ENCODE measurements at regions not wholly inside any gene's neighbourhood (a gene's known extent, or its start where the extent isn't known, plus 50 kb on each side); places are given as distances from the start of the nearest gene placed in this dataset.

DNA sequence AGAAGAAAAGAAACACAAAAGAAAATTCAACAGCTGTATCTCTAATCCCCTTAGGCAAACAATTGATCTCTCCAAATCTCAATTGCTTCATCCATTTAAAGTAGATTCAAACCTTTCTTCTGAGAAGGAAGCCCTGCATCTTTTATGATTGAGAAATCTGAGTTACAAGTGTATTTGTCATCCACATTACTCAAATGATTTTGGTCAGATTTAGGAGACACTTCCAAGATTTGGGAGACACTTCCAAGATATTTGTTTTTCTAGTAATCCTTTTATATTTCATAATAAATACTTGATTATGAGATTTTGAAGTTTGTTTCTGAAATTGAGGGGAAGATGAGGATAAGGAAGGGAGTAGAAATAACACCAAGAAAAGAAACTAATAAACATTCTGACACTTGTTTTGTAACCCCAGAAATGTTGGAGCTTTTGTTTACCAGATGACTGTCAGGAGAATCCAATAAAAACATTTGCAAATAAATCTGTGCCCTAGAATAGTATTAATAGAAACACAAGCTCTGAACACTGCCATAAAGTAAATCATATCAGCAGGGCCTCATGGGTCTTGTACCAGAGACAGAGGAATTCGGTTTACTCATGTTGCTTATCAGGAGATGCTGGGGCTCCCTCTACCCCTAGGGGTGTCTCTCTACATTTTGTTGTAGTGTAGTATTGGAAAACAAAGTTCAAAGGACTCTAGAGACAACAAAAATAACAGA, 314.3 kb upstream of the NT5E start:
- Histone ChIP-seq H3F3A (ENCODE audit: insufficient read depth) (peaks cover 17% of the 10 kb centered on the region; the same call in 1 of the 2 replicates), H3K79me2 (ENCODE audit: insufficient read depth) (no peaks in the 10 kb centered on the region), H3K36me3 (ENCODE audit: low read depth) (no peaks in the 10 kb centered on the region), H3K27me3 (replicated peaks; ENCODE audit: insufficient read depth) (no peaks in the 10 kb centered on the region), H3K4me1 (ENCODE audit: insufficient read depth) (peaks cover 30% of the 10 kb centered on the region), H3K9ac (no peak overlapping the region), H3K27ac (peak overlapping the region; percentile 52), H3K4me2 (ENCODE audit: unreplicated experiment) (peak overlapping the region; percentile 67), H3K4me3 (peak overlapping the region; percentile 7), H3K9me3 (ENCODE audit: low read depth) (no peaks in the 10 kb centered on the region), H2AFZ (no peak overlapping the region), H4K20me1 (ENCODE audit: insufficient read depth) (no peaks in the 10 kb centered on the region), H3K9me2 (ENCODE audit: insufficient read depth) (0 out of 2 replicates have a peak, but pooled peaks cover 7% of the 10 kb centered on the region)
- in situ Hi-C loops (cut with MboI) = no loop called here
- TF ChIP-seq EZH2phosphoT487 (IDR thresholded peaks at IDR 0.05; ENCODE audit: insufficient read depth, low read depth) (no peak), EZH2 (IDR thresholded peaks at IDR 0.05; ENCODE audit: insufficient read depth, poor library complexity, severe bottlenecking) (no peak)
- peak; percentile 79 for DNase-seq
- 5 to 8% methylated on average over 1 of the region's 1 CpG for WGBS, 2 experiments (ENCODE audit: low coverage in 1 of 2, low lambda C conversion rate in 2 of 2, missing lambda C conversion rate in 2 of 2)

DNA sequence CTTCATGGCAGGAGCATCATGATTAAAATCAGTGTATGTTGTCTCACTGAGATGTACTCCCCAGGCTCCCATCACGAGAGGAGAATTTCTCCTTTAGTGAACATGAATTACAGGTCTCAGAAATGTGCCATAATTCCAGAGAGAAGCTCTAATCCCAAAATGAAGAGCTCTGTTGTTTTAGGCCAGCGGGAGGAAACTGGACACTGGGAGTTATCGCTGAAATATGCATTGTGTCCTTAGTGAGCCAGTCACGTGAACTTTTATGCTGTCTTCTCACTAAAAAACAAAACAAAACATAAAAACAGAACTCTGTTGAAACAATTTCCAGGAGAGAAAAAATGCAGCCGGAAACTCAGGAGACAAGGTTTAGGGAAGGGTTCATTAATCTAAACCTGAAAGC, 315.7 kb upstream of the NT5E start:
- no peaks in the 10 kb centered on the region for H3K9me3 ChIP-seq (ENCODE audit: low read depth)
- 0 out of 2 replicates have a peak, but pooled peaks cover 7% of the 10 kb centered on the region for H3K9me2 ChIP-seq (ENCODE audit: insufficient read depth)
- no peaks in the 10 kb centered on the region for H3K79me2 ChIP-seq (ENCODE audit: insufficient read depth)
- no peak for DNase-seq
- H4K20me1 ChIP-seq (ENCODE audit: insufficient read depth) = no peaks in the 10 kb centered on the region
- in situ Hi-C loops (cut with MboI) = no loop called here
- H3K9ac ChIP-seq = no peak overlapping the region
- no peak overlapping the region for H3K27ac ChIP-seq
- peaks cover 19% of the 10 kb centered on the region; the same call in 1 of the 2 replicates for H3F3A ChIP-seq (ENCODE audit: insufficient read depth)
- no peak overlapping the region for H3K4me3 ChIP-seq
- H3K36me3 ChIP-seq (ENCODE audit: low read depth) = no peaks in the 10 kb centered on the region
- H3K4me1 ChIP-seq (ENCODE audit: insufficient read depth) = peaks cover 30% of the 10 kb centered on the region
- TF ChIP-seq EZH2 (IDR thresholded peaks at IDR 0.05; ENCODE audit: insufficient read depth, poor library complexity, severe bottlenecking) = no peak
- no peak for TF ChIP-seq EZH2phosphoT487 (IDR thresholded peaks at IDR 0.05; ENCODE audit: insufficient read depth, low read depth)
- H3K27me3 ChIP-seq (replicated peaks; ENCODE audit: insufficient read depth) = no peaks in the 10 kb centered on the region
- H3K4me2 ChIP-seq (ENCODE audit: unreplicated experiment) = no peak overlapping the region
- 96 to 98% methylated on average over 5 of the region's 5 CpGs for WGBS, 2 experiments (ENCODE audit: low coverage in 1 of 2, low lambda C conversion rate in 2 of 2, missing lambda C conversion rate in 2 of 2)
- H2AFZ ChIP-seq = no peak overlapping the region

DNA sequence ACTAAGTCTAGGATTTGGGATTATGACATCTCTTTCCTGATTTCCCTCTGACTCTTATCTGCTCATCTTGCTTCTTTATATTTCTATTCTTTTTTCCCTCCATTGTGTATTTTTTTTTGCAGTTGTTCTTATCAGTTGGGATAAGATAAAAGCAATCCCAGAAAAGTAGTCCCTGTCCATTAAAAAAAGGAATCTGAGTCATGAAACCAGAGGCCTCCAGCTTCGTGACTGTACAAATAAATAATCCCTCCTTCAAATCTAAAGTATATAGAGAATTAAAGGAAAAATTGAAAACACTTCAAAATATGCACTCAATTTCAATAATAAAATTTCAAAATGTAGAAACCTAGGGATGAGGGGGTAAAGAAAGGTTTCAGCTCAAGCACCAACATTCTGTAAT, 317.8 kb upstream of the NT5E start:
- Histone ChIP-seq H4K20me1 (ENCODE audit: insufficient read depth) (no peaks in the 10 kb centered on the region), H3K9me2 (ENCODE audit: insufficient read depth) (no peaks in the 10 kb centered on the region), H3K4me3 (no peak overlapping the region), H3F3A (ENCODE audit: insufficient read depth) (peaks cover 28% of the 10 kb centered on the region), H3K79me2 (ENCODE audit: insufficient read depth) (no peaks in the 10 kb centered on the region), H3K4me2 (ENCODE audit: unreplicated experiment) (no peak overlapping the region), H3K4me1 (ENCODE audit: insufficient read depth) (peaks cover 32% of the 10 kb centered on the region), H2AFZ (no peak overlapping the region), H3K9me3 (ENCODE audit: low read depth) (no peaks in the 10 kb centered on the region), H3K36me3 (ENCODE audit: low read depth) (no peaks in the 10 kb centered on the region), H3K9ac (no peak overlapping the region), H3K27me3 (replicated peaks; ENCODE audit: insufficient read depth) (no peaks in the 10 kb centered on the region), H3K27ac (no peak overlapping the region)
- no peak for DNase-seq
- TF ChIP-seq EZH2phosphoT487 (IDR thresholded peaks at IDR 0.05; ENCODE audit: insufficient read depth, low read depth) (no peak), EZH2 (IDR thresholded peaks at IDR 0.05; ENCODE audit: insufficient read depth, poor library complexity, severe bottlenecking) (no peak)
- in situ Hi-C loops (cut with MboI) = no loop called here
- 80 to 94% methylated on average over 1 of the region's 1 CpG for WGBS, 2 experiments (ENCODE audit: low coverage in 1 of 2, low lambda C conversion rate in 2 of 2, missing lambda C conversion rate in 2 of 2)

DNA sequence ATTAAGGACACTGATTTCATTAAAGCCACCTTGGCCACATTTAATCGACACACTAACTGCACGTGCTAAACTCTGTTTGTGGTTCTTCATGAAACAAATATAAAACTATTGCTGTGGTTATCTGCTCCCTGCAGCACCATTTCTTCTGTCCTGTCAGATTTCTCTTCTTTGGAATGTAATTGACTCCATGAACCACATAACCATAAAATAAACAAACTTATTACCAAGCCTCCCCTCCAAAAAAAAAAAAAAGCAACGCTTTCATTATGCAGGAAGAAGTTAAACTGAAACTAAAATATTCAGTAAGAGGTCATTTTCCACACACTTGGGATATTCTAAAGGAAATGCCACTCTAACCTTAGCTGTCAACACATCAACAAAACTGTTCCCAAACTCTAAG, 319.1 kb upstream of the NT5E start:
- Histone ChIP-seq H3K27me3 (replicated peaks; ENCODE audit: insufficient read depth) (no peaks in the 10 kb centered on the region), H3K27ac (no peak overlapping the region), H3K4me1 (ENCODE audit: insufficient read depth) (peaks cover 38% of the 10 kb centered on the region), H3K79me2 (ENCODE audit: insufficient read depth) (no peaks in the 10 kb centered on the region), H3K9me2 (ENCODE audit: insufficient read depth) (no peaks in the 10 kb centered on the region), H3K9ac (no peak overlapping the region), H3K36me3 (ENCODE audit: low read depth) (no peaks in the 10 kb centered on the region), H3F3A (ENCODE audit: insufficient read depth) (peaks cover 29% of the 10 kb centered on the region), H2AFZ (no peak overlapping the region), H4K20me1 (ENCODE audit: insufficient read depth) (no peaks in the 10 kb centered on the region), H3K4me2 (ENCODE audit: unreplicated experiment) (no peak overlapping the region), H3K4me3 (no peak overlapping the region), H3K9me3 (ENCODE audit: low read depth) (no peaks in the 10 kb centered on the region)
- in situ Hi-C loops (cut with MboI) = no loop called here
- no peak for DNase-seq
- 85 to 91% methylated on average over 3 of the region's 3 CpGs for WGBS, 2 experiments (ENCODE audit: low coverage in 1 of 2, low lambda C conversion rate in 2 of 2, missing lambda C conversion rate in 2 of 2)
- TF ChIP-seq EZH2 (IDR thresholded peaks at IDR 0.05; ENCODE audit: insufficient read depth, poor library complexity, severe bottlenecking) = no peak
- TF ChIP-seq EZH2phosphoT487 (IDR thresholded peaks at IDR 0.05; ENCODE audit: insufficient read depth, low read depth) = no peak
